Neural cell (in vitro differentiated cells): ENCODE measurements at regions not wholly inside any gene's neighbourhood (a gene's known extent, or its start where the extent isn't known, plus 50 kb on each side); places are given as distances from the start of the nearest gene placed in this dataset.
A peak's percentile ranks its signal among the peaks of the same experiment; 100 is the strongest.

Source experiments
- H2AFZ ChIP-seq: fragments of 200-600, 300-800 bp; sonication (generic), shearing (Covaris generic); 2 replicates; pipeline ENCODE4 v1.6.0; 2014; ENCODE audit warnings: low read depth, mild to moderate bottlenecking, antibody characterized with exemption, low read length, moderate library complexity
- H3F3A ChIP-seq: fragments of 200-600 bp; shearing (Covaris generic); 2 replicates; pipeline ENCODE4 v1.6.1; 2016; ENCODE audit warnings: mild to moderate bottlenecking, moderate library complexity, mixed read lengths, antibody characterized with exemption, low read length; ENCODE audit not compliant: insufficient read depth, poor library complexity, severe bottlenecking
- H3K27ac ChIP-seq: fragments of 200-600, 300-800 bp; sonication (generic), shearing (Covaris generic); 2 replicates; pipeline ENCODE4 v1.5.1; 2014; ENCODE audit warnings: mild to moderate bottlenecking, low read length, moderate library complexity
- H3K27me3 ChIP-seq: fragments of 300-800, 200-600 bp; sonication (generic), shearing (Covaris generic); 2 replicates; pipeline ENCODE4 v1.6.0; 2014; ENCODE audit warnings: mild to moderate bottlenecking, low read depth, low read length, moderate library complexity; ENCODE audit not compliant: insufficient read depth
- H3K36me3 ChIP-seq: fragments of 300-800, 200-600 bp; sonication (generic), shearing (Covaris generic); 2 replicates; pipeline ENCODE4 v1.5.1; 2014; ENCODE audit warnings: mild to moderate bottlenecking, antibody characterized with exemption, low read length, moderate library complexity; ENCODE audit not compliant: insufficient read depth
- H3K4me2 ChIP-seq: fragments of 300-800, 200-600 bp; sonication (generic), shearing (Covaris generic); 2 replicates; pipeline ENCODE4 v1.6.0; 2014; ENCODE audit warnings: mild to moderate bottlenecking, low read length
- H3K4me3 ChIP-seq: fragments of 300-800, 200-600 bp; sonication (generic), shearing (Covaris generic); 2 replicates; pipeline ENCODE4 v1.5.1; 2014; ENCODE audit warnings: mild to moderate bottlenecking, low read length, moderate library complexity
- H3K79me2 ChIP-seq: fragments of 200-600 bp; shearing (Covaris generic); replicated peaks from 2 replicates; pipeline ENCODE4 v1.6.0; 2014; ENCODE audit warnings: mild to moderate bottlenecking, low read length, moderate library complexity; ENCODE audit not compliant: insufficient read depth
- H3K9ac ChIP-seq: fragments of 300-800, 200-600 bp; sonication (generic), shearing (Covaris generic); 2 replicates; pipeline ENCODE4 v1.6.1; 2016; ENCODE audit warnings: mild to moderate bottlenecking, low read length, mixed read lengths
- H3K9me2 ChIP-seq: fragments of 200-600 bp; shearing (Covaris generic); 2 replicates; pipeline ENCODE4 v1.6.1; 2016; ENCODE audit warnings: mild to moderate bottlenecking, low read length, mixed read lengths; ENCODE audit not compliant: insufficient read depth
- H3K9me3 ChIP-seq: fragments of 200-600, 300-800 bp; sonication (generic), shearing (Covaris generic); 2 replicates; pipeline ENCODE4 v1.6.1; 2016; ENCODE audit warnings: mild to moderate bottlenecking, mixed run types, low read length, moderate library complexity, mixed read lengths
- H4K20me1 ChIP-seq: fragments of 200-600 bp; shearing (Covaris generic); 2 replicates; pipeline ENCODE4 v1.6.1; 2016; ENCODE audit warnings: mild to moderate bottlenecking, mixed run types; ENCODE audit not compliant: insufficient read depth
- CTCF ChIP-seq: fragments of 450-650 bp; IDR thresholded peaks from 2 replicates; pipeline ENCODE4 v1.5.1; 2014; ENCODE audit warnings: antibody characterized with exemption, mild to moderate bottlenecking, moderate library complexity; ENCODE audit not compliant: poor library complexity, severe bottlenecking
- EP300 ChIP-seq: fragments of 450-650 bp; conservative IDR thresholded peaks from 2 replicates; pipeline ENCODE4 v1.6.1; 2014; ENCODE audit warnings: antibody characterized with exemption, mild to moderate bottlenecking, moderate library complexity; ENCODE audit not compliant: poor library complexity, severe bottlenecking
- EZH2 ChIP-seq: fragments of 200-600, 300-800 bp; shearing (Covaris generic), sonication (generic); IDR thresholded peaks from 2 replicates; pipeline ENCODE4 v1.6.1; 2014; ENCODE audit warnings: antibody characterized with exemption, low read length, borderline replicate concordance, mild to moderate bottlenecking; ENCODE audit not compliant: insufficient read depth, poor library complexity, severe bottlenecking
- MXI1 ChIP-seq: fragments of 450-650 bp; conservative IDR thresholded peaks from 2 replicates; pipeline ENCODE4 v1.6.1; 2014; ENCODE audit warnings: antibody characterized with exemption, mild to moderate bottlenecking; ENCODE audit not compliant: poor library complexity, severe bottlenecking
- POLR2AphosphoS5 ChIP-seq: IDR thresholded peaks from 2 replicates; pipeline ENCODE4 v1.6.1; 2012
- RAD21 ChIP-seq: fragments of 450-650 bp; conservative IDR thresholded peaks from 2 replicates; pipeline ENCODE4 v1.6.1; 2014; ENCODE audit warnings: antibody characterized with exemption, mild to moderate bottlenecking, moderate library complexity
- REST ChIP-seq: IDR thresholded peaks from 2 replicates; pipeline ENCODE4 v1.6.1; 2012; ENCODE audit warnings: borderline replicate concordance
- SMC3 ChIP-seq: fragments of 450-650 bp; conservative IDR thresholded peaks from 2 replicates; pipeline ENCODE4 v1.6.1; 2014; ENCODE audit warnings: antibody characterized with exemption, mild to moderate bottlenecking, moderate library complexity; ENCODE audit not compliant: poor library complexity
- TAF1 ChIP-seq: IDR thresholded peaks from 2 replicates; pipeline ENCODE4 v1.6.1; 2012; ENCODE audit warnings: low read depth

- Histone ChIP-seq H3K27ac (no peak overlapping the region), H3K36me3 (no peaks in the 10 kb centered on the region), H4K20me1 (no peaks in the 10 kb centered on the region), H3K79me2 (no peaks in the 10 kb centered on the region), H3K4me2 (no peak overlapping the region), H3K9ac (no peak overlapping the region), H3F3A (no peaks in the 10 kb centered on the region), H3K4me3 (no peak overlapping the region), H3K9me2 (no peaks in the 10 kb centered on the region), H3K27me3 (no peaks in the 10 kb centered on the region), H3K9me3 (no peaks in the 10 kb centered on the region), H2AFZ (no peak overlapping the region)
- TF ChIP-seq SMC3 (no peak), CTCF (no peak), MXI1 (no peak), RAD21 (no peak)
These were observed 69.2 kb upstream of the PIK3C2G start for GRCh38 chr12:18192119-18192518.

- no peak overlapping the region for H2AFZ ChIP-seq
- H3K27ac ChIP-seq = peak overlapping the region; percentile 69
- H3K4me2 ChIP-seq = peak overlapping the region; percentile 8
- H3F3A ChIP-seq = peaks cover 7% of the 10 kb centered on the region
- H3K79me2 ChIP-seq = no peaks in the 10 kb centered on the region
- H3K9me2 ChIP-seq = no peaks in the 10 kb centered on the region
- TF ChIP-seq TAF1 (no peak), MXI1 (no peak), EP300 (peak; percentile 97), POLR2AphosphoS5 (peak; percentile 79), RAD21 (no peak), EZH2 (no peak), REST (peak; percentile 83), CTCF (no peak), SMC3 (no peak)
- no peaks in the 10 kb centered on the region for H3K27me3 ChIP-seq
- H3K4me3 ChIP-seq = no peak overlapping the region
- no peaks in the 10 kb centered on the region for H4K20me1 ChIP-seq
- no peaks in the 10 kb centered on the region for H3K36me3 ChIP-seq
- no peaks in the 10 kb centered on the region for H3K9me3 ChIP-seq
- H3K9ac ChIP-seq = no peak overlapping the region
These were observed 78.2 kb upstream of the PIK3C2G start for GRCh38 chr12:18183141-18183540.
